ENCODE measurements at regions not wholly inside any gene's neighbourhood (a gene's known extent, or its start where the extent isn't known, plus 50 kb on each side); places are given as distances from the start of the nearest gene placed in this dataset.
A peak's percentile ranks its signal among the peaks of the same experiment; 100 is the strongest.

- DNase-seq (ENCODE audit: low spot score) = no peak
These were observed 338.7 kb downstream of the HRH4 start for GRCh38 chr18:24799176-24799575.

GRCh38 chr18:24799720-24800119 lies 339.3 kb downstream of the HRH4 start:
- no peaks in the 10 kb centered on the region for H3K9me3 Mint-ChIP-seq (ENCODE audit: low read depth)
- no peaks in the 10 kb centered on the region for H3K36me3 Mint-ChIP-seq (ENCODE audit: low read depth)
- H3K4me1 Mint-ChIP-seq (ENCODE audit: low read depth) = peaks cover 17% of the 10 kb centered on the region
- no peaks in the 10 kb centered on the region for H3K27me3 Mint-ChIP-seq (ENCODE audit: low read depth)
- DNase-seq (ENCODE audit: low spot score) = no peak
- no peak for TF ChIP-seq CTCF (IDR thresholded peaks at IDR 0.05)
- no peak overlapping the region for H3K4me3 Mint-ChIP-seq (ENCODE audit: unreplicated experiment)
- H3K27ac Mint-ChIP-seq (ENCODE audit: unreplicated experiment) = no peak overlapping the region

More at GRCh38 chr18:24799176-24799575, 338.7 kb downstream of the HRH4 start:
- H3K9me3 Mint-ChIP-seq (ENCODE audit: low read depth) = no peaks in the 10 kb centered on the region
- no peak overlapping the region for H3K4me3 Mint-ChIP-seq (ENCODE audit: unreplicated experiment)
- peak; percentile 42 for TF ChIP-seq CTCF (IDR thresholded peaks at IDR 0.05)
- no peaks in the 10 kb centered on the region for H3K27me3 Mint-ChIP-seq (ENCODE audit: low read depth)
- H3K36me3 Mint-ChIP-seq (ENCODE audit: low read depth) = no peaks in the 10 kb centered on the region
- H3K27ac Mint-ChIP-seq (ENCODE audit: unreplicated experiment) = no peak overlapping the region
- peaks cover 17% of the 10 kb centered on the region for H3K4me1 Mint-ChIP-seq (ENCODE audit: low read depth)

GRCh38 chr18:24801001-24801400 lies 340.6 kb downstream of the HRH4 start:
- no peaks in the 10 kb centered on the region for H3K27me3 Mint-ChIP-seq (ENCODE audit: low read depth)
- DNase-seq (ENCODE audit: low spot score) = no peak
- no peak for TF ChIP-seq CTCF (IDR thresholded peaks at IDR 0.05)
- no peaks in the 10 kb centered on the region for H3K9me3 Mint-ChIP-seq (ENCODE audit: low read depth)
- H3K36me3 Mint-ChIP-seq (ENCODE audit: low read depth) = no peaks in the 10 kb centered on the region
- peaks cover 17% of the 10 kb centered on the region for H3K4me1 Mint-ChIP-seq (ENCODE audit: low read depth)
- no peak overlapping the region for H3K27ac Mint-ChIP-seq (ENCODE audit: unreplicated experiment)
- H3K4me3 Mint-ChIP-seq (ENCODE audit: unreplicated experiment) = no peak overlapping the region

GRCh38 chr18:24802456-24802855 lies 342.0 kb downstream of the HRH4 start:
- TF ChIP-seq CTCF (IDR thresholded peaks at IDR 0.05) = no peak
- no peaks in the 10 kb centered on the region for H3K27me3 Mint-ChIP-seq (ENCODE audit: low read depth)
- peaks cover 12% of the 10 kb centered on the region for H3K4me1 Mint-ChIP-seq (ENCODE audit: low read depth)
- no peak for DNase-seq (ENCODE audit: low spot score)
- no peaks in the 10 kb centered on the region for H3K36me3 Mint-ChIP-seq (ENCODE audit: low read depth)
- H3K27ac Mint-ChIP-seq (ENCODE audit: unreplicated experiment) = no peak overlapping the region
- H3K4me3 Mint-ChIP-seq (ENCODE audit: unreplicated experiment) = no peak overlapping the region
- peaks cover under 1% of the 10 kb centered on the region for H3K9me3 Mint-ChIP-seq (ENCODE audit: low read depth)

- TF ChIP-seq CTCF (IDR thresholded peaks at IDR 0.05) = no peak
- Mint-ChIP-seq H3K36me3 (ENCODE audit: low read depth) (no peaks in the 10 kb centered on the region), H3K4me3 (ENCODE audit: unreplicated experiment) (no peak overlapping the region), H3K4me1 (ENCODE audit: low read depth) (peaks cover 12% of the 10 kb centered on the region), H3K27me3 (ENCODE audit: low read depth) (no peaks in the 10 kb centered on the region), H3K27ac (ENCODE audit: unreplicated experiment) (no peak overlapping the region), H3K9me3 (ENCODE audit: low read depth) (peaks cover 12% of the 10 kb centered on the region)
- DNase-seq (ENCODE audit: low spot score) = no peak
These were observed 344.7 kb downstream of the HRH4 start for GRCh38 chr18:24805156-24805555.

Measured in chondrocyte (in vitro differentiated cells).